ENCODE measurements at regions not wholly inside any gene's neighbourhood (a gene's known extent, or its start where the extent isn't known, plus 50 kb on each side); places are given as distances from the start of the nearest gene placed in this dataset.

GRCh38 chr16:51699686-51700396 is 548.8 kb upstream of the SALL1 start:
- Mint-ChIP-seq H3K4me1 (ENCODE audit: low read depth, unreplicated experiment) (peaks cover 9% of the 10 kb centered on the region), H3K27me3 (ENCODE audit: unreplicated experiment) (no peaks in the 10 kb centered on the region), H3K36me3 (ENCODE audit: unreplicated experiment) (peaks cover 11% of the 10 kb centered on the region), H3K27ac (ENCODE audit: unreplicated experiment) (no peak overlapping the region), H3K9me3 (ENCODE audit: unreplicated experiment) (peaks cover 2% of the 10 kb centered on the region), H3K4me3 (ENCODE audit: unreplicated experiment) (no peak overlapping the region)
- DNase-seq, result no peak
- TF ChIP-seq, protein P1, sequence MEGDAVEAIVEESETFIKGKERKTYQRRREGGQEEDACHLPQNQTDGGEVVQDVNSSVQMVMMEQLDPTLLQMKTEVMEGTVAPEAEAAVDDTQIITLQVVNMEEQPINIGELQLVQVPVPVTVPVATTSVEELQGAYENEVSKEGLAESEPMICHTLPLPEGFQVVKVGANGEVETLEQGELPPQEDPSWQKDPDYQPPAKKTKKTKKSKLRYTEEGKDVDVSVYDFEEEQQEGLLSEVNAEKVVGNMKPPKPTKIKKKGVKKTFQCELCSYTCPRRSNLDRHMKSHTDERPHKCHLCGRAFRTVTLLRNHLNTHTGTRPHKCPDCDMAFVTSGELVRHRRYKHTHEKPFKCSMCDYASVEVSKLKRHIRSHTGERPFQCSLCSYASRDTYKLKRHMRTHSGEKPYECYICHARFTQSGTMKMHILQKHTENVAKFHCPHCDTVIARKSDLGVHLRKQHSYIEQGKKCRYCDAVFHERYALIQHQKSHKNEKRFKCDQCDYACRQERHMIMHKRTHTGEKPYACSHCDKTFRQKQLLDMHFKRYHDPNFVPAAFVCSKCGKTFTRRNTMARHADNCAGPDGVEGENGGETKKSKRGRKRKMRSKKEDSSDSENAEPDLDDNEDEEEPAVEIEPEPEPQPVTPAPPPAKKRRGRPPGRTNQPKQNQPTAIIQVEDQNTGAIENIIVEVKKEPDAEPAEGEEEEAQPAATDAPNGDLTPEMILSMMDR (IDR thresholded peaks at IDR 0.05; ENCODE audit: partially characterized antibody, unreplicated experiment), result no peak

- no peak for DNase-seq
- H3K4me1 Mint-ChIP-seq (ENCODE audit: low read depth, unreplicated experiment), result peaks cover 9% of the 10 kb centered on the region
- H3K4me3 Mint-ChIP-seq (ENCODE audit: unreplicated experiment), result no peak overlapping the region
- H3K27me3 Mint-ChIP-seq (ENCODE audit: unreplicated experiment), result no peaks in the 10 kb centered on the region
- H3K9me3 Mint-ChIP-seq (ENCODE audit: unreplicated experiment), result no peaks in the 10 kb centered on the region
- peaks cover 10% of the 10 kb centered on the region for H3K36me3 Mint-ChIP-seq (ENCODE audit: unreplicated experiment)
- H3K27ac Mint-ChIP-seq (ENCODE audit: unreplicated experiment), result no peak overlapping the region
- TF ChIP-seq, protein P1 (IDR thresholded peaks at IDR 0.05; ENCODE audit: partially characterized antibody, unreplicated experiment), result no peak
These were observed 547.6 kb upstream of the SALL1 start for GRCh38 chr16:51698647-51699046.

DNA sequence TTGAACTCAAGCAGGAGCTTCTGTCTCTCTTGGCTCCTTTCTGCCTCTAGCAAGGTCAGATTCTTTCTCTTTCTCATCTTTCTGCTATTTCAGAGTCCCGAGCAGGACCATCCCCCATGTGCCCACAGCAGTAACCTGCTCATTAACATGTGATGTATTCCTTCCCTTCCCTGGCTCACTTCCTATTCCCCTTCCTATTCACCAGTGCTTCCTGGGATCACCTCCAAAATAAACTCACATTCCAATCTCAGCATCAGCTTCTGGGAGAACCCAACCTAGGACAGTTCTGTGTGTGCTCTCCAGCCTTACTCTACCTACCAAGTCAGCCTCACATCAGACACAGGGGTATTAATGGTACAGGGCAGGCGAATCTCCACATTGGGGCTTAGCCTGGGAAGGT is 546.4 kb upstream of the SALL1 start:
- DNase-seq, result no peak
- peaks cover 9% of the 10 kb centered on the region for H3K4me1 Mint-ChIP-seq (ENCODE audit: low read depth, unreplicated experiment)
- H3K36me3 Mint-ChIP-seq (ENCODE audit: unreplicated experiment), result peaks cover 14% of the 10 kb centered on the region
- TF ChIP-seq, protein P1 (IDR thresholded peaks at IDR 0.05; ENCODE audit: partially characterized antibody, unreplicated experiment), result no peak
- H3K9me3 Mint-ChIP-seq (ENCODE audit: unreplicated experiment), result no peaks in the 10 kb centered on the region
- no peak overlapping the region for H3K27ac Mint-ChIP-seq (ENCODE audit: unreplicated experiment)
- H3K27me3 Mint-ChIP-seq (ENCODE audit: unreplicated experiment), result no peaks in the 10 kb centered on the region
- no peak overlapping the region for H3K4me3 Mint-ChIP-seq (ENCODE audit: unreplicated experiment)

- H3K4me3 Mint-ChIP-seq (ENCODE audit: unreplicated experiment), result no peak overlapping the region
These were observed 545.3 kb upstream of the SALL1 start for GRCh38 chr16:51696376-51696775.

DNA sequence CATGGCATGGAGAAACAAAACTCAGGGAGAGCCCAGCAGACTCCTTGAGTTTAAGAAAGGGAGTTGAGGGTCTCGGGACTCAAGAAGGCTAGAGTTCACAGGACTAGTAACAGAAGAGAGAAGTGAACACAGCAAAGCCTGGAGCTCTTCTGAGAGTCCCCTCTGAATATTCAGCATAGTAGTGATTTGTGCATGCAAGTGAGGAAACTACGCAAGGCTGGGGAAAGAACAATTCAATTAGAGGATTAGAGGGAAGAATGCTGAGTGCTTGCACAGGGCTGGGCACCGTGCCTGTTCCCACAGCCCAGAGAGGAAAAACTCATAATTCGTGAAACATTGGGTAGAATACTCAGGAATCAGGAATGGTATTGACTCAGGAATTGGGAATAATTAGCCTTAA is 540.0 kb upstream of the SALL1 start:
- H3K27me3 Mint-ChIP-seq (ENCODE audit: unreplicated experiment), result no peaks in the 10 kb centered on the region
- peaks cover 19% of the 10 kb centered on the region for H3K36me3 Mint-ChIP-seq (ENCODE audit: unreplicated experiment)
- TF ChIP-seq, protein P1 (IDR thresholded peaks at IDR 0.05; ENCODE audit: partially characterized antibody, unreplicated experiment), result no peak
- H3K4me3 Mint-ChIP-seq (ENCODE audit: unreplicated experiment), result no peak overlapping the region
- no peak overlapping the region for H3K27ac Mint-ChIP-seq (ENCODE audit: unreplicated experiment)
- no peaks in the 10 kb centered on the region for H3K4me1 Mint-ChIP-seq (ENCODE audit: low read depth, unreplicated experiment)
- DNase-seq, result no peak
- peaks cover 2% of the 10 kb centered on the region for H3K9me3 Mint-ChIP-seq (ENCODE audit: unreplicated experiment)

More at GRCh38 chr16:51696376-51696775, 545.3 kb upstream of the SALL1 start:
- Mint-ChIP-seq H3K9me3 (ENCODE audit: unreplicated experiment) (no peaks in the 10 kb centered on the region), H3K4me1 (ENCODE audit: low read depth, unreplicated experiment) (peaks cover 9% of the 10 kb centered on the region), H3K36me3 (ENCODE audit: unreplicated experiment) (peaks cover 15% of the 10 kb centered on the region), H3K27me3 (ENCODE audit: unreplicated experiment) (no peaks in the 10 kb centered on the region), H3K27ac (ENCODE audit: unreplicated experiment) (peak overlapping the region; percentile 80)
- TF ChIP-seq, protein P1 (IDR thresholded peaks at IDR 0.05; ENCODE audit: partially characterized antibody, unreplicated experiment), result no peak
- no peak for DNase-seq

Measured in glutamatergic neuron (in vitro differentiated cells).